ENCODE measurements at regions not wholly inside any gene's neighbourhood (a gene's known extent, or its start where the extent isn't known, plus 50 kb on each side); places are given as distances from the start of the nearest gene placed in this dataset.

GRCh38 chr5:89230178-89230577 lies 347.2 kb upstream of the MEF2C start:
- peaks cover 4% of the 10 kb centered on the region for H3K9me3 Mint-ChIP-seq
- no peaks in the 10 kb centered on the region for H3K36me3 Mint-ChIP-seq (ENCODE audit: low read depth)
- H3K27ac Mint-ChIP-seq: no peak overlapping the region
- peaks cover 8% of the 10 kb centered on the region for H3K4me1 Mint-ChIP-seq (ENCODE audit: low read depth)
- no peaks in the 10 kb centered on the region for H3K27me3 Mint-ChIP-seq
- H3K4me3 Mint-ChIP-seq: no peak overlapping the region

DNA sequence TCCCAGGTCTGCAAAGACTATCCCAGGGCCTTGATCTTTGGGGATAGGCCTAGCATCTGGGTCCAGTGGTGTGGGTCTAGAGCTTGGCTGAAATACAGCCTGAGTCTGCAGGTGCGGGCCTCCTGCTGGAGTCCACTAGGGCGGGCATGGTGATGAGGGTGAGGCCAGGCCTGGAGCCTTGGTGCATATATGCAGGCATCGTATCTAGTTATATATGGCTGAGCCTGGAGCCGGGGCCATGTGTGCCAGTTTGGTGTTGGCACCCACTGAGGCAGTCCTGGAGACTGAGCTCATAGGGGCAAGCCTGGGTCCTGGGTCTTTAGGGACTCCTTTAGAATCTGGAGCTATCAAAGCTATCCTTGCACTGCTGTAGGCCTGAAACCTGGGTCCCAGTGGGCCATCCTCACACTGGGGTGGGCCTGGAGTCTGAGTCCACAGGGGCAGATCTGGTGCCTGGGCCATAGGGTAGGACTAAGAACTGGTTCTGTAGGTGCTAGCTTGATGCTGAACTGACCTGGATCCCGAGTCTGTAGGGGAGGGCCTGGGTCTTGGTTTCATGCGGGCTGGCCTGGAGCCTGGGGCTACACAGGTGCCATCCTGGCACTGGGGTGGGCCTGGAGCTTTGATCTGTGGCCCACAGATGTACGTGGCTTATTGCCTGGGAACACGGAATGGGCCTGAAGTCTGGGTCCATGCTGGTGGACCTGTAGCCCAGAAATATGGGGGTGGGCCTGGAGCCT lies 346.5 kb upstream of the MEF2C start:
- H3K27ac Mint-ChIP-seq: no peak overlapping the region
- H3K27me3 Mint-ChIP-seq: no peaks in the 10 kb centered on the region
- peaks cover 8% of the 10 kb centered on the region for H3K4me1 Mint-ChIP-seq (ENCODE audit: low read depth)
- H3K36me3 Mint-ChIP-seq (ENCODE audit: low read depth): no peaks in the 10 kb centered on the region
- H3K4me3 Mint-ChIP-seq: no peak overlapping the region
- peaks cover 4% of the 10 kb centered on the region for H3K9me3 Mint-ChIP-seq

GRCh38 chr5:89228355-89228754 lies 345.4 kb upstream of the MEF2C start:
- H3K27me3 Mint-ChIP-seq: no peaks in the 10 kb centered on the region
- peaks cover 4% of the 10 kb centered on the region for H3K9me3 Mint-ChIP-seq
- H3K27ac Mint-ChIP-seq: no peak overlapping the region
- H3K4me3 Mint-ChIP-seq: no peak overlapping the region
- peaks cover 8% of the 10 kb centered on the region for H3K4me1 Mint-ChIP-seq (ENCODE audit: low read depth)
- no peaks in the 10 kb centered on the region for H3K36me3 Mint-ChIP-seq (ENCODE audit: low read depth)

- Mint-ChIP-seq H3K27me3 (no peaks in the 10 kb centered on the region), H3K27ac (no peak overlapping the region), H3K9me3 (no peaks in the 10 kb centered on the region), H3K4me1 (ENCODE audit: low read depth) (no peaks in the 10 kb centered on the region), H3K4me3 (no peak overlapping the region), H3K36me3 (ENCODE audit: low read depth) (no peaks in the 10 kb centered on the region)
Measured at GRCh38 chr5:89218364-89218763, 335.4 kb upstream of the MEF2C start.

DNA sequence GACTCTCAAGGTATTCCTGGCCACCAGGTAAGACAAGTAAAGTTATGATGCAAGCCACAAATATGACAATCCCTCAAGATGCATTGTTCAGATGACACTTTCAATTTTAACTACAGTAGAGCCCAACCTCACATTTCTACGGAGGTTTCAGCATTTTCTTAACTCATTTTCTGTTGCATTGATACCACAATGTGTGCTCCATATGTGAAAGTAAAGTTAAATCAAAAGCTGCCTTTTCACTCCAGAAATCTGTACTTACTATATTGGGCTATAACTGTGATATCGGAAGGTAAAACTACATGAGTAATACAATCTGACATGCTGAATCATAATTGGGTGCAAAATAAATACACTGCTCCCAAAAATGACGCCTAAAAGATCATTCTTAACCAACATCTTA lies 333.6 kb upstream of the MEF2C start:
- H3K27me3 Mint-ChIP-seq: no peaks in the 10 kb centered on the region
- peaks cover 3% of the 10 kb centered on the region for H3K9me3 Mint-ChIP-seq
- H3K27ac Mint-ChIP-seq: no peak overlapping the region
- H3K4me3 Mint-ChIP-seq: no peak overlapping the region
- peaks cover 9% of the 10 kb centered on the region for H3K4me1 Mint-ChIP-seq (ENCODE audit: low read depth)
- H3K36me3 Mint-ChIP-seq (ENCODE audit: low read depth): no peaks in the 10 kb centered on the region

DNA sequence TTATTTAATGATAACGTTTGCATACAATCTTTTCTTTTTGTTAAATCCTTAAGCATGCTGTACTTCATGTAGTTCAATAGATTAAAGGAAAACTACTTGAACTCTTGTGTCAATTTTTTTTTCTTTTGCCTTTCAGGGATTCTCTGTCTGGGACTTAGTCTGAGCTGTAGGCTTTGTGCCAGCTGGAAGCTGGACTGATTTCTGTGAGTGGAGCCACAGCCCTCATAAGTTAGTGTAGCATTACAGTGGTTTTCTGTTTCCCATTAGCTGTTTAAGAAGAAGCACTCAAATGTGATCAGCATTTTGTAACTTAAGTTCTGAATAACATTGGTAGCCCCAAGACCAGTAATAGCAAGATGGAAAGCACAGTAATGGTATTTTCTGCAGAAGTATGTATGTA lies 330.6 kb upstream of the MEF2C start:
- no peak overlapping the region for H3K27ac Mint-ChIP-seq
- H3K4me1 Mint-ChIP-seq (ENCODE audit: low read depth): peaks cover 10% of the 10 kb centered on the region
- H3K27me3 Mint-ChIP-seq: no peaks in the 10 kb centered on the region
- H3K9me3 Mint-ChIP-seq: peaks cover 3% of the 10 kb centered on the region
- no peaks in the 10 kb centered on the region for H3K36me3 Mint-ChIP-seq (ENCODE audit: low read depth)
- H3K4me3 Mint-ChIP-seq: no peak overlapping the region

- Mint-ChIP-seq H3K27ac (no peak overlapping the region), H3K9me3 (peaks cover 3% of the 10 kb centered on the region), H3K36me3 (ENCODE audit: low read depth) (no peaks in the 10 kb centered on the region)
Measured at GRCh38 chr5:89211836-89212235, 328.9 kb upstream of the MEF2C start.

GRCh38 chr5:89208811-89209210 lies 325.8 kb upstream of the MEF2C start:
- H3K9me3 Mint-ChIP-seq: peaks cover 3% of the 10 kb centered on the region
- H3K27ac Mint-ChIP-seq: no peak overlapping the region
- no peaks in the 10 kb centered on the region for H3K27me3 Mint-ChIP-seq
- H3K4me3 Mint-ChIP-seq: no peak overlapping the region
- H3K4me1 Mint-ChIP-seq (ENCODE audit: low read depth): peaks cover 10% of the 10 kb centered on the region
- H3K36me3 Mint-ChIP-seq (ENCODE audit: low read depth): no peaks in the 10 kb centered on the region

More at GRCh38 chr5:89211836-89212235, 328.9 kb upstream of the MEF2C start:
- peaks cover 10% of the 10 kb centered on the region for H3K4me1 Mint-ChIP-seq (ENCODE audit: low read depth)
- H3K27me3 Mint-ChIP-seq: no peaks in the 10 kb centered on the region
- H3K4me3 Mint-ChIP-seq: no peak overlapping the region

GRCh38 chr5:89208392-89208791 lies 325.4 kb upstream of the MEF2C start:
- Mint-ChIP-seq H3K4me1 (ENCODE audit: low read depth) (peaks cover 10% of the 10 kb centered on the region), H3K27me3 (no peaks in the 10 kb centered on the region), H3K4me3 (no peak overlapping the region), H3K27ac (no peak overlapping the region), H3K9me3 (peaks cover 3% of the 10 kb centered on the region), H3K36me3 (ENCODE audit: low read depth) (no peaks in the 10 kb centered on the region)

DNA sequence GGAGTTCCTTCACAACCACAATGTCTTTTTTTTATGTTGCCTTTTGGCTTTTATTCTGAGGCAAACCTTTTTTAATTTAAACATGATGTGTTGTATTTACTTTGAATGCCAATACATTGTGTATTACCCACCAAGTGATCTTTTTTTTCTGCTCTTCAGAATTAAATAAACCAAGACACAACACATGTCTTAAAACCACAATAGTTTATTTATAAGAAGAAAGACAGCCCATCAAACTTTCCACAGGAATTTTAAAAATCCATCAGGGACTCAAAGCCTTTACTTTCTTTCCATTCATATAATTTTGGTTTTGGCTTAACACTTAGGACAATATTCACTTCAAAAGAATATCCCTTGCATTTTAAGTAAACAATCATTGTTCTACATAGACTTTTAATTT lies 321.8 kb upstream of the MEF2C start:
- Mint-ChIP-seq H3K4me3 (no peak overlapping the region), H3K4me1 (ENCODE audit: low read depth) (no peaks in the 10 kb centered on the region), H3K27ac (no peak overlapping the region), H3K36me3 (ENCODE audit: low read depth) (no peaks in the 10 kb centered on the region), H3K9me3 (peaks cover 6% of the 10 kb centered on the region), H3K27me3 (no peaks in the 10 kb centered on the region)

DNA sequence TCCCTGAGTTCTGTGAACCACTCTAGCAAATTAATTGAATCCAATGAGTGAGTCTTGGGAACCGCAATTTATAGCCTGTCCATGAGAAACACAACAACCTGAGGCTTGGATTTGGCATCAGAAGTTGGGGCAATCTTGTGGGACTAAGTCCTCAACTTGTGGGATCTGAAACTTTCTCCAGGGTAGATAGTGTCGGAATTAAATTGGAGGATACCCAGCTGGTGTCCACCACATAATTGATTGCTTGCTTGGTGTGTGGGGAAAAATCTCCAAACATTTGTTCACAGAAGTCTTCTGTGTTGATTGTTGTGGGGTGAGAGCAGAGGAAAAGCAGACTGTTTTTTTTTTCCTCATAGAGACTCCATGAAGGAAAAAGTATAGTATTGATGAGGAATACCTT lies 320.6 kb upstream of the MEF2C start:
- no peak overlapping the region for H3K4me3 Mint-ChIP-seq
- peaks cover 3% of the 10 kb centered on the region for H3K36me3 Mint-ChIP-seq (ENCODE audit: low read depth)
- H3K27ac Mint-ChIP-seq: no peak overlapping the region
- no peaks in the 10 kb centered on the region for H3K27me3 Mint-ChIP-seq
- peaks cover 14% of the 10 kb centered on the region for H3K9me3 Mint-ChIP-seq
- no peaks in the 10 kb centered on the region for H3K4me1 Mint-ChIP-seq (ENCODE audit: low read depth)

DNA sequence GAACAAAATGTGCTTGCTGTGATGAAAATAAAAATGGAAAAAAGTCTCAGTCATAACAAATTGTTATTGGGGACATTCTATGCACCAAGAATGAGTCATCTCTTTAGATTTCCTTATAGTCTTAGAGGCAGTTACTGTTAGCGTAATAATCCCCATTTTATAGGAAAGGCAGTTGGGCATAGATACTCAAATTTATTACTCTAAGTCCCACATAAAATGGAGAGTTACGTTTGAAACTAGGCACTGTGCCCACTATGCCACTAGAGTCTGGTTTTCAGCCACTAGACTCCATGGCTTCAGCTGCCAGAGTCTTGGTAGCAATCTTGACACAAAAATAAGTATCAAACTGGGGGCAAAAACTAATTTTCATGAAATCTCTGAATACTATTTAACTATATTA lies 317.9 kb upstream of the MEF2C start:
- peaks cover 12% of the 10 kb centered on the region for H3K36me3 Mint-ChIP-seq (ENCODE audit: low read depth)
- no peaks in the 10 kb centered on the region for H3K27me3 Mint-ChIP-seq
- H3K4me1 Mint-ChIP-seq (ENCODE audit: low read depth): no peaks in the 10 kb centered on the region
- no peak overlapping the region for H3K4me3 Mint-ChIP-seq
- no peak overlapping the region for H3K27ac Mint-ChIP-seq
- H3K9me3 Mint-ChIP-seq: peaks cover 20% of the 10 kb centered on the region

DNA sequence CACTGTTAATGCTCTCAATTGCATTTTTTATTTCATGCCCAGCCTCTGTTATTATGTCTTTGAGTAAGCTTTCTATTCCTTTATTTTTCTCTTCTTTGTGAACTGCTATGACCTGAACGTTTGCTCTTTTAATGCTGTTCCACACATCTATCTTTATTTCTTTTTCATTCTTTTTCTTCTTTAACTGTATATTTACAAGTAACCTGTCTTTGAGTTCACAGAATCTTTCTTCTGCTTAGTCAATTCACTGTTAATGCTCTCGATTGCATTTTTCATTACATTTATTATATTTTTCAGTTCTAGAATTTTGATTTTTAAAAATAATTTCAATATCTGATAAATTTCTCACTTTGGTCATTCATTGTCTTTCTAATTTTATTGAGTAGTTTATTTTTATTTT lies 316.3 kb upstream of the MEF2C start:
- H3K27me3 Mint-ChIP-seq: no peaks in the 10 kb centered on the region
- H3K9me3 Mint-ChIP-seq: peaks cover 23% of the 10 kb centered on the region
- no peak overlapping the region for H3K27ac Mint-ChIP-seq
- no peaks in the 10 kb centered on the region for H3K4me1 Mint-ChIP-seq (ENCODE audit: low read depth)
- H3K4me3 Mint-ChIP-seq: no peak overlapping the region
- peaks cover 12% of the 10 kb centered on the region for H3K36me3 Mint-ChIP-seq (ENCODE audit: low read depth)

DNA sequence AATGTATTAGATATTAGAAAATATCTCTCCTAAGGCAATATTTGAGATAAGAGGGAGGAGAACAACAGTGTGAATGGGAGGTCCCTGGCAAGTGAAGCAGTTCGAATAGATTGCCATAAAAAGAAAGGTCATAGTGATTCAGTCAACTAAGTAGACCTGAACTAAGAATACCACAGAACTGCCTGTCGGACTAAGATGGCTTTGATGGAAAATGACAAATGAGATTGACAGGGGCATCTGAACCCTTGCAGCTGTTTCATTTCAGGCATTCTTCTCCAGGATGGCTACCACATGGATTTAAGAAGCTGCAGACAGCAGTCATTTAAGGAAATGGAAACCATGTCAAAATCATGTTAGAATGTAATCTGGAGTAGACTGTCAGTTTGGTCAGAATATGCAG lies 308.4 kb upstream of the MEF2C start:
- Mint-ChIP-seq H3K27ac (no peak overlapping the region), H3K4me3 (no peak overlapping the region), H3K27me3 (no peaks in the 10 kb centered on the region), H3K9me3 (peaks cover 8% of the 10 kb centered on the region), H3K4me1 (ENCODE audit: low read depth) (no peaks in the 10 kb centered on the region), H3K36me3 (ENCODE audit: low read depth) (no peaks in the 10 kb centered on the region)

- Mint-ChIP-seq H3K27ac (no peak overlapping the region), H3K27me3 (no peaks in the 10 kb centered on the region), H3K4me1 (ENCODE audit: low read depth) (no peaks in the 10 kb centered on the region), H3K4me3 (no peak overlapping the region), H3K36me3 (ENCODE audit: low read depth) (no peaks in the 10 kb centered on the region), H3K9me3 (peaks cover 7% of the 10 kb centered on the region)
Measured at GRCh38 chr5:89190515-89191265, 307.7 kb upstream of the MEF2C start.
